ENCODE measurements at regions not wholly inside any gene's neighbourhood (a gene's known extent, or its start where the extent isn't known, plus 50 kb on each side); places are given as distances from the start of the nearest gene placed in this dataset.

GRCh38 chr14:93870377-93870776 is 56.8 kb upstream of the FAM181A start:
- DNase-seq = no peak

- DNase-seq = no peak
Observed at GRCh38 chr14:93869427-93869826, 57.7 kb upstream of the FAM181A start.

- DNase-seq = no peak
Observed at GRCh38 chr14:93868165-93868564, 59.0 kb upstream of the FAM181A start.

- DNase-seq = no peak
Observed at GRCh38 chr14:93862265-93862664, 64.9 kb upstream of the FAM181A start.

- no peak for DNase-seq
Observed at GRCh38 chr14:93861836-93862235, 65.3 kb upstream of the FAM181A start.

- no peak for DNase-seq
Observed at GRCh38 chr14:93859957-93860356, 67.2 kb upstream of the FAM181A start.

GRCh38 chr14:93858896-93859295 is 68.2 kb upstream of the FAM181A start:
- DNase-seq = no peak

- peak in 1 of 2 donors; percentile 10 for DNase-seq
Observed at GRCh38 chr14:93857500-93858283, 69.4 kb upstream of the PRIMA1 start.

- DNase-seq = no peak
Observed at GRCh38 chr14:93857081-93857480, 68.8 kb upstream of the PRIMA1 start.

- no peak for DNase-seq
Observed at GRCh38 chr14:93855737-93856136, 67.5 kb upstream of the PRIMA1 start.

GRCh38 chr14:93847473-93847872 is 59.2 kb upstream of the PRIMA1 start:
- no peak for DNase-seq

- DNase-seq = no peak
Observed at GRCh38 chr14:93838238-93838637, 50.0 kb upstream of the PRIMA1 start.

Data from right lung (tissue), 2 donors.